ENCODE measurements at regions not wholly inside any gene's neighbourhood (a gene's known extent, or its start where the extent isn't known, plus 50 kb on each side); places are given as distances from the start of the nearest gene placed in this dataset.

DNA sequence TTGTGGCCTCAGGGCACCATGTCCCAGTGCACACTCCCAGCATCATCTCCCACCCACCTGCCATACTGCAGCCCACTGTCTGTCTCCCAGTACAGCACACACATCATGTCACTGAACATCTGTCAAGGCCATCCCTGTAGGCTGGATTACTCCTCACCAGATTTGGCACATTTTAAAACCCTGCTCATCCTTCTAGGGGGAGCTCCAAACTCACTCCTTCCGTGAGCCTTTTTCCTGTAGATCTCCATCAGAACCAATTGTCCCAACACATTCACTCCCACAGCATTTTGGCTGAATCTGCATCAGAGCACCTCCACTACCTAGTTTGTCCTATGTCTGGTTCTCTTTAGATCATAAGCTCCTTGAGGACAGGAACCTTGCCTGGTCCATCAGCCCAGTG, 58.6 kb upstream of the GRIK3 start:
- TF ChIP-seq CTCF (conservative IDR thresholded peaks at IDR 0.05) (no peak), ZFX (IDR thresholded peaks at IDR 0.05) (no peak)
